IMR-90 (cell line): ENCODE measurements at regions not wholly inside any gene's neighbourhood (a gene's known extent, or its start where the extent isn't known, plus 50 kb on each side); places are given as distances from the start of the nearest gene placed in this dataset.

ENCODE experiments used
- ATAC-seq: fragments of 200-7000 bp; cut with Tn5 transposase; 2 replicates; pipeline ENCODE4 v1.9.1; 2020; ENCODE audit warnings: low read depth, mild to moderate bottlenecking, moderate library complexity
- BruUV-seq: library from RNA; stranded (reverse); fragments of 400-500 nt; replicated peaks from 2 replicates; lab custom pipeline; 2021; lab: Mats Ljungman, UMichigan
- CTCF ChIA-PET: fragments of 300-600 bp; formaldehyde crosslinking; extraction: SDS; loops from one replicate; lab custom pipeline; 2021; ENCODE audit warnings: antibody characterized with exemption; lab: Yijun Ruan, JAX
- POLR2A ChIA-PET: fragments of 300-600 bp; sonication (Branson Sonifier 250); formaldehyde crosslinking; loops from one replicate; lab custom pipeline; 2022; ENCODE audit warnings: antibody characterized with exemption; ENCODE audit not compliant: unreplicated experiment; lab: Charles Lee
- DNase-seq: peaks from one replicate; pipeline ENCODE4 v3.0.0; 2013
- H2AFZ ChIP-seq: replicated peaks from 2 replicates; pipeline ENCODE3; 2013; ENCODE audit warnings: low read length, mild to moderate bottlenecking; ENCODE audit not compliant: poor library complexity
- H2AK5ac ChIP-seq: 2 replicates; pipeline ENCODE4 v1.6.1; 2013; ENCODE audit warnings: low read depth, low read length, inconsistent platforms
- H2AK9ac ChIP-seq: replicated peaks from 2 replicates; pipeline ENCODE3; 2013; ENCODE audit warnings: mild to moderate bottlenecking, low read depth, low read length, moderate library complexity; ENCODE audit not compliant: poor library complexity
- H2BK120ac ChIP-seq: 2 replicates; pipeline ENCODE4 v1.6.1; 2013; ENCODE audit warnings: low read depth, low read length, inconsistent platforms
- H2BK15ac ChIP-seq: 3 replicates; pipeline ENCODE4 v1.6.1; 2013; ENCODE audit warnings: low read depth, low read length, inconsistent platforms
- H2BK20ac ChIP-seq: 2 replicates; pipeline ENCODE4 v1.6.1; 2013; ENCODE audit warnings: low read depth, mild to moderate bottlenecking, inconsistent platforms, low read length, moderate library complexity
- H2BK5ac ChIP-seq: 2 replicates; pipeline ENCODE4 v1.6.1; 2013; ENCODE audit warnings: mild to moderate bottlenecking, low read depth, low read length, inconsistent platforms; ENCODE audit not compliant: poor library complexity, severe bottlenecking
- H3K14ac ChIP-seq: replicated peaks from 2 replicates; pipeline ENCODE4 v1.6.1; 2013; ENCODE audit warnings: low read depth, low read length, inconsistent platforms
- H3K18ac ChIP-seq: 2 replicates; pipeline ENCODE4 v1.6.1; 2013; ENCODE audit warnings: low read depth, low read length, control low read depth
- H3K23ac ChIP-seq: 2 replicates; pipeline ENCODE4 v1.6.1; 2013; ENCODE audit warnings: low read depth, low read length, inconsistent platforms
- H3K27ac ChIP-seq: 2 replicates; pipeline ENCODE4 v1.5.1; 2013; ENCODE audit warnings: mild to moderate bottlenecking, control low read depth, low read length; ENCODE audit not compliant: insufficient read depth
- H3K27me3 ChIP-seq: 2 replicates; pipeline ENCODE4 v1.6.1; 2013; ENCODE audit warnings: low read length; ENCODE audit not compliant: control insufficient read depth, insufficient read depth
- H3K36me3 ChIP-seq: 2 replicates; pipeline ENCODE4 v1.6.1; 2013; ENCODE audit warnings: low read length, mixed read lengths; ENCODE audit not compliant: control insufficient read depth, insufficient read depth
- H3K4ac ChIP-seq: 2 replicates; pipeline ENCODE4 v1.6.1; 2013; ENCODE audit warnings: low read depth, low read length, inconsistent platforms
- H3K4me1 ChIP-seq: 2 replicates; pipeline ENCODE4 v1.6.1; 2013; ENCODE audit warnings: low read length, mixed read lengths; ENCODE audit not compliant: control insufficient read depth, insufficient read depth
- H3K4me2 ChIP-seq: 2 replicates; pipeline ENCODE4 v1.6.1; 2013; ENCODE audit warnings: low read depth, mild to moderate bottlenecking, control low read depth, low read length, moderate library complexity
- H3K4me3 ChIP-seq: 2 replicates; pipeline ENCODE4 v1.5.1; 2013; ENCODE audit warnings: low read depth, mild to moderate bottlenecking, control low read depth, low read length, moderate library complexity; ENCODE audit not compliant: insufficient read depth
- H3K56ac ChIP-seq: 2 replicates; pipeline ENCODE4 v1.6.1; 2013; ENCODE audit warnings: low read length, inconsistent platforms; ENCODE audit not compliant: insufficient read depth; ENCODE audit errors: extremely low read depth
- H3K79me1 ChIP-seq, 2 experiments: 2 replicates each; pipeline ENCODE4 v1.6.1; 2013; ENCODE audit warnings: low read length in 2 of 2, inconsistent platforms in 1 of 2, low read depth in 1 of 2
- H3K9ac ChIP-seq: 2 replicates; pipeline ENCODE4 v1.6.1; 2013; ENCODE audit warnings: low read depth, low read length, control low read depth
- H3K9me1 ChIP-seq: 2 replicates; pipeline ENCODE4 v1.6.1; 2013; ENCODE audit warnings: low read length, inconsistent platforms; ENCODE audit not compliant: insufficient read depth
- H3K9me3 ChIP-seq: 2 replicates; pipeline ENCODE4 v1.6.1; 2013; ENCODE audit warnings: low read length; ENCODE audit not compliant: control insufficient read depth, insufficient read depth
- H4K20me1 ChIP-seq: 2 replicates; pipeline ENCODE4 v1.6.1; 2013; ENCODE audit warnings: low read length, inconsistent platforms; ENCODE audit not compliant: insufficient read depth
- H4K5ac ChIP-seq: 2 replicates; pipeline ENCODE4 v1.6.1; 2013; ENCODE audit warnings: mild to moderate bottlenecking, low read depth, low read length, control low read depth
- H4K8ac ChIP-seq, 2 experiments: 2 replicates each; pipeline ENCODE4 v1.6.1; 2013; ENCODE audit warnings: low read depth in 2 of 2, low read length in 2 of 2, control low read depth in 1 of 2, inconsistent platforms in 1 of 2
- H4K91ac ChIP-seq: 2 replicates; pipeline ENCODE4 v1.6.1; 2013; ENCODE audit warnings: low read depth, low read length, inconsistent platforms; ENCODE audit not compliant: insufficient read depth
- BHLHE40 ChIP-seq: fragments of 150-350 bp; IDR thresholded peaks from 2 replicates; pipeline ENCODE4 v1.6.1; 2016; ENCODE audit warnings: mild to moderate bottlenecking, low read depth, low read length
- CEBPB ChIP-seq: IDR thresholded peaks from 2 replicates; pipeline ENCODE4 v1.6.1; 2012; ENCODE audit warnings: low read depth, low read length, improper control_type of control experiment
- CHD1 ChIP-seq: IDR thresholded peaks from 2 replicates; pipeline ENCODE4 v1.6.1; 2012; ENCODE audit warnings: low read depth, low read length, improper control_type of control experiment
- FOS ChIP-seq: fragments of 150-350 bp; IDR thresholded peaks from 2 replicates; pipeline ENCODE4 v1.6.1; 2016; ENCODE audit warnings: low read depth, low read length
- MAFK ChIP-seq: IDR thresholded peaks from 2 replicates; pipeline ENCODE4 v1.6.1; 2012; ENCODE audit warnings: low read depth, low read length, improper control_type of control experiment
- MAZ ChIP-seq: IDR thresholded peaks from 2 replicates; pipeline ENCODE4 v1.6.1; 2012; ENCODE audit warnings: low read depth, mild to moderate bottlenecking, low read length, improper control_type of control experiment, moderate library complexity, borderline replicate concordance
- MXI1 ChIP-seq: IDR thresholded peaks from 2 replicates; pipeline ENCODE4 v1.6.1; 2012; ENCODE audit warnings: low read depth, mild to moderate bottlenecking, low read length, moderate library complexity, borderline replicate concordance
- NFE2L2 ChIP-seq: fragments of 150-350 bp; IDR thresholded peaks from 2 replicates; pipeline ENCODE4 v1.6.1; 2016; ENCODE audit warnings: low read depth, mild to moderate bottlenecking, low read length
- POLR2A ChIP-seq: IDR thresholded peaks from 2 replicates; pipeline ENCODE4 v1.6.1; 2012; ENCODE audit warnings: mild to moderate bottlenecking, low read depth, low read length
- RAD21 ChIP-seq: IDR thresholded peaks from 2 replicates; pipeline ENCODE4 v1.6.1; 2012; ENCODE audit warnings: low read length, improper control_type of control experiment
- RCOR1 ChIP-seq: IDR thresholded peaks from 2 replicates; pipeline ENCODE4 v1.6.1; 2012; ENCODE audit warnings: mild to moderate bottlenecking, low read length, improper control_type of control experiment; ENCODE audit not compliant: insufficient replicate concordance
- RFX5 ChIP-seq: IDR thresholded peaks from 2 replicates; pipeline ENCODE4 v1.8.0; 2012; ENCODE audit warnings: low read depth, mild to moderate bottlenecking, low read length, moderate library complexity
- SMC3 ChIP-seq: fragments of 150-350 bp; IDR thresholded peaks from 2 replicates; pipeline ENCODE4 v1.6.1; 2016; ENCODE audit warnings: low read depth, mild to moderate bottlenecking, antibody characterized with exemption, low read length, moderate library complexity
- WGBS, 2 experiments: methylation state at CpG; one replicate each; pipeline versions ENCODE4 v1.1.5 to v1.1.7; 2013; ENCODE audit warnings: missing lambda C conversion rate in 2 of 2; ENCODE audit not compliant: insufficient read length in 1 of 2; ENCODE audit errors: extremely low coverage in 2 of 2; 5-methylcytosine and 5-hydroxymethylcytosine counted together
- dilution Hi-C: fragments of 300-500 bp; cut with HindIII; formaldehyde crosslinking; loops from one replicate; pipeline ENCODE4 v1.14.3; 2018; ENCODE audit warnings: low sequenced_read_pairs; ENCODE audit not compliant: unreplicated experiment
- in situ Hi-C: fragments of 300-500 bp; cut with MboI; formaldehyde crosslinking; loops from 3 replicates; pipeline ENCODE4 v1.14.3; 2019; ENCODE audit warnings: low sequenced_read_pairs, inconsistent platforms, mixed read lengths
- intact Hi-C: fragments of 100-400 bp; cut with micrococcal nuclease; formaldehyde crosslinking; loops from 2 replicates; pipeline ENCODE4 v1.10.0; 2022
- TF ChIP-seq, protein P1 (sequence below): conservative IDR thresholded peaks from 2 replicates; pipeline ENCODE4 v1.5.1; 2012; ENCODE audit warnings: mild to moderate bottlenecking, low read depth, low read length, improper control_type of control experiment
- TF ChIP-seq, protein P2 (sequence below): fragments of 150-350 bp; IDR thresholded peaks from 2 replicates; pipeline ENCODE4 v1.6.1; 2017; ENCODE audit warnings: mild to moderate bottlenecking, antibody characterized with exemption, low read length, low read depth
- TF ChIP-seq, protein P3 (sequence below): fragments of 150-350 bp; IDR thresholded peaks from 2 replicates; pipeline ENCODE4 v1.6.1; 2016; ENCODE audit warnings: low read depth, mild to moderate bottlenecking, low read length, moderate library complexity, borderline replicate concordance

DNA sequence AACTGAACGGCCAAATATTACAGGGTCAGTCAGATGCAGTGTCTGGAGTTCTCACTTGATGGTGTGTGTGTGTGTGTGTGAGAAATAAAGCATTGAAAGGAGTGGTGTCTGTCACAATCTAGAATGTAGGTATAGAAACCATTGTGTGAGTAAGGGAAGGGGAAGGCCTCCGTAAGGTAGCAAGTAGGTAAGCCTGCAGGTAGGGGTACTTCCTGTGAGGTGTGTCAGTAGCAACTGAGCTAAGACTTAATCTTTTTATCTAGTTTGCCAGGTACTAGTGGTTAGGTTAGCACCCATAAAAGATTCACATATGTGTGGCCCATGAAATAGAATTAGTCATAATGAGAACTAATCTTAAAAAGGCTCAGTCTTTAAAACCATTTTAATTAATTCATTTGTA lies 1517.8 kb downstream of the SI start:
- Histone ChIP-seq H3K56ac (no peak overlapping the region), H3K27me3 (no peaks in the 10 kb centered on the region), H2BK15ac (no peak overlapping the region), H2BK5ac (no peak overlapping the region), H2AFZ (no peak overlapping the region), H3K9ac (no peak overlapping the region), H4K5ac (no peak overlapping the region), H3K9me1 (no peaks in the 10 kb centered on the region), H3K4me2 (no peak overlapping the region), H3K23ac (no peak overlapping the region), H4K20me1 (no peaks in the 10 kb centered on the region), H3K18ac (no peak overlapping the region), H3K79me1 (no peaks in the 10 kb centered on the region), H4K8ac (no peak overlapping the region), H4K91ac (no peak overlapping the region), H2BK120ac (no peak overlapping the region), H3K27ac (no peak overlapping the region), H3K4me3 (no peak overlapping the region), H3K4ac (no peak overlapping the region), H2AK5ac (no peak overlapping the region), H3K9me3 (peaks cover 3% of the 10 kb centered on the region), H2AK9ac (no peak overlapping the region), H3K4me1 (no peaks in the 10 kb centered on the region), H2BK20ac (no peak overlapping the region), H3K14ac (no peak overlapping the region), H3K36me3 (no peaks in the 10 kb centered on the region)
- POLR2A ChIA-PET: no interaction called here
- no TSS peak for BruUV-seq
- intact Hi-C loops: no loop called here
- CTCF ChIA-PET: no interaction called here
- no peak for DNase-seq
- in situ Hi-C loops: no loop called here
- dilution Hi-C loops: no loop called here
- TF ChIP-seq MXI1: no peak
- no peak for TF ChIP-seq RAD21
- no peak for TF ChIP-seq MAFK
- TF ChIP-seq, protein P1, sequence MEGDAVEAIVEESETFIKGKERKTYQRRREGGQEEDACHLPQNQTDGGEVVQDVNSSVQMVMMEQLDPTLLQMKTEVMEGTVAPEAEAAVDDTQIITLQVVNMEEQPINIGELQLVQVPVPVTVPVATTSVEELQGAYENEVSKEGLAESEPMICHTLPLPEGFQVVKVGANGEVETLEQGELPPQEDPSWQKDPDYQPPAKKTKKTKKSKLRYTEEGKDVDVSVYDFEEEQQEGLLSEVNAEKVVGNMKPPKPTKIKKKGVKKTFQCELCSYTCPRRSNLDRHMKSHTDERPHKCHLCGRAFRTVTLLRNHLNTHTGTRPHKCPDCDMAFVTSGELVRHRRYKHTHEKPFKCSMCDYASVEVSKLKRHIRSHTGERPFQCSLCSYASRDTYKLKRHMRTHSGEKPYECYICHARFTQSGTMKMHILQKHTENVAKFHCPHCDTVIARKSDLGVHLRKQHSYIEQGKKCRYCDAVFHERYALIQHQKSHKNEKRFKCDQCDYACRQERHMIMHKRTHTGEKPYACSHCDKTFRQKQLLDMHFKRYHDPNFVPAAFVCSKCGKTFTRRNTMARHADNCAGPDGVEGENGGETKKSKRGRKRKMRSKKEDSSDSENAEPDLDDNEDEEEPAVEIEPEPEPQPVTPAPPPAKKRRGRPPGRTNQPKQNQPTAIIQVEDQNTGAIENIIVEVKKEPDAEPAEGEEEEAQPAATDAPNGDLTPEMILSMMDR: no peak
- no peak for TF ChIP-seq SMC3
- no peak for TF ChIP-seq CHD1
- TF ChIP-seq BHLHE40: no peak
- TF ChIP-seq NFE2L2: no peak
- no peak for TF ChIP-seq RCOR1
- TF ChIP-seq RFX5: no peak
- TF ChIP-seq MAZ: no peak
- TF ChIP-seq CEBPB: no peak
- TF ChIP-seq, protein P2, sequence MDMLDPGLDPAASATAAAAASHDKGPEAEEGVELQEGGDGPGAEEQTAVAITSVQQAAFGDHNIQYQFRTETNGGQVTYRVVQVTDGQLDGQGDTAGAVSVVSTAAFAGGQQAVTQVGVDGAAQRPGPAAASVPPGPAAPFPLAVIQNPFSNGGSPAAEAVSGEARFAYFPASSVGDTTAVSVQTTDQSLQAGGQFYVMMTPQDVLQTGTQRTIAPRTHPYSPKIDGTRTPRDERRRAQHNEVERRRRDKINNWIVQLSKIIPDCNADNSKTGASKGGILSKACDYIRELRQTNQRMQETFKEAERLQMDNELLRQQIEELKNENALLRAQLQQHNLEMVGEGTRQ: no peak
- TF ChIP-seq FOS: no peak
- TF ChIP-seq POLR2A: no peak
- TF ChIP-seq, protein P3, sequence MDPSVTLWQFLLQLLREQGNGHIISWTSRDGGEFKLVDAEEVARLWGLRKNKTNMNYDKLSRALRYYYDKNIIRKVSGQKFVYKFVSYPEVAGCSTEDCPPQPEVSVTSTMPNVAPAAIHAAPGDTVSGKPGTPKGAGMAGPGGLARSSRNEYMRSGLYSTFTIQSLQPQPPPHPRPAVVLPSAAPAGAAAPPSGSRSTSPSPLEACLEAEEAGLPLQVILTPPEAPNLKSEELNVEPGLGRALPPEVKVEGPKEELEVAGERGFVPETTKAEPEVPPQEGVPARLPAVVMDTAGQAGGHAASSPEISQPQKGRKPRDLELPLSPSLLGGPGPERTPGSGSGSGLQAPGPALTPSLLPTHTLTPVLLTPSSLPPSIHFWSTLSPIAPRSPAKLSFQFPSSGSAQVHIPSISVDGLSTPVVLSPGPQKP: no peak
- ATAC-seq: no peak
- 29% methylated on average over 1 of the region's 2 CpGs; no CpG with 5 or more reads in 1 of the 2 experiments for WGBS, 2 experiments
